HG03571 (cell line): ENCODE measurements at regions not wholly inside any gene's neighbourhood (a gene's known extent, or its start where the extent isn't known, plus 50 kb on each side); places are given as distances from the start of the nearest gene placed in this dataset.
"Not testable (repeated sequence)": the region's sequence is repeated elsewhere in the genome, so short reads cannot be mapped to it uniquely, and the experiment has no call there.

Source experiments
- ATAC-seq: cut with Tn5 transposase; IDR thresholded peaks from one replicate; pipeline ENCODE4 v1.9.1; 2021; ENCODE audit not compliant: unreplicated experiment

DNA sequence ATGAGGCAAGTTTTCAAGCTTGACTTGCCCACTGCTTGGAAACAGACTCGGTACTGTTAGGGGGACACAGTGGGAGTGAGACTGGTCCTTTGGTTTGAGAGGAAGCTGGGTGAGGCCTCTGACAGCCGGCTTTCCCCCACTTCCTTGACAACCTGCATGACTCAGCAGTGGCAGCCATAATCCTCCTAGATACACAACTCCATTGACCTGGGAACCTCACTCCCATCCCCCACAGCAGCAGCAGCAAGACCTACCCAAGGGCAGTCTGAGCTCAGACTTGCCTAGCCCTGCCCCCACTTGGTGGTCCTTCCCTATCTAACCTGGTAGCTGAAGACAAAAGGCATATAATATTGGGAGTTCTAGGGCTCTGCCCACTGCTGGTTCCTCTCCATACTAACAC, 1043.5 kb upstream of the ALCAM start:
- ATAC-seq, result no peak

DNA sequence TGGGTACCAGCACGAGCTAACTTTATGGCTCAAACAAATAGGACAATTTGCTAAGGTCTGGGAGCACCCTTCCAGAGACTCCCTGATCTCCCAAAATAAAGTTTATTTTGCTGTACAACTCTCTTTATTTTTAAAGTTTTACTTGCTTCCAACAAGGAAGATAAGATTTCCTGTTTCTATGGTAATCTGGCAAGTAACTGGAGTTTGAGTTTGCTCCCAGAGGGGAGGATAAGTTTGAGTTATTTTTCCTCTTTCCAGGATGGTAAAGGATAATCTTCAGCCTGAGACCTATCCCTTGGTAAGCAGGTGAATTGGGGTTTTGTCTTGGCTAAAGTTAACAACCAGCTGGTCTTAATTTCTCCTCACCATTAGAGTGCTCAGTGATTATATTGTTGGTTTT, 1019.4 kb upstream of the ALCAM start:
- no peak for ATAC-seq

DNA sequence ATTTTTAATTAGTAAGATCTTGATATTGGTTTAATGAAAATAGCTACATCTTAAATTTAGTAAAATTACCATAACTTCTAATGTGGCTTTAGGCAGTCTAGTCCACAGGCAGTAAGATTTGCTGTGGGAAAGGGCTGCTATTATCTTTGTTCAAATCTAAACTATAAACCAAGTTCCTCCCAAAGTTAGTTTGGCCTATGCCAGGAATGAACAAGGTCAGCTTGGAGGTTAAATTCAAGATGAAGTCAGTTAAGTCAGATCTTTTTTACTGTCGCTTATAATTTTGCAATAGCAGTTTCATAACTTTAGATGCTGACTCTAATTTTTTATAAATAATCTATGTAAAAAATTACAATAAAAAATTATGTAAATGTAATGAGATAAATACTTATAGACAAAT, 1016.9 kb upstream of the ALCAM start:
- ATAC-seq, result no peak

DNA sequence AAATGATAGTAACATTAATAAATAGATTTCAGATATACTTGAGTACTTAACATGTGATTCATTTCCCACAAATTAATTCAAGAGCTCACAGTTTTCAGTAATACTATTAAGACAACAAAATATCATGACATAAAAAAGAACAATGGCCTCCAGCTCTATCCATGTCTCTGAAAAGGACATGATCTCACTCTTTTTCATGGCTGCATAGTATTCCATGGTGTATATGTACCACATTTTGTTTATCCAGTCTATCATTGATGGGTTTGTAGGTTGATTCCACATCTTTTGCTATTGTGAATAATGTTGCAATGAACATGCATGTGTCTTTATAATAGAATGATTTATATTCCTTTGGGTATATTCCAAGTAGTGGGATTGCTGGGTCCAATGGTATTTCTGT, 1012.8 kb upstream of the ALCAM start:
- no peak for ATAC-seq

DNA sequence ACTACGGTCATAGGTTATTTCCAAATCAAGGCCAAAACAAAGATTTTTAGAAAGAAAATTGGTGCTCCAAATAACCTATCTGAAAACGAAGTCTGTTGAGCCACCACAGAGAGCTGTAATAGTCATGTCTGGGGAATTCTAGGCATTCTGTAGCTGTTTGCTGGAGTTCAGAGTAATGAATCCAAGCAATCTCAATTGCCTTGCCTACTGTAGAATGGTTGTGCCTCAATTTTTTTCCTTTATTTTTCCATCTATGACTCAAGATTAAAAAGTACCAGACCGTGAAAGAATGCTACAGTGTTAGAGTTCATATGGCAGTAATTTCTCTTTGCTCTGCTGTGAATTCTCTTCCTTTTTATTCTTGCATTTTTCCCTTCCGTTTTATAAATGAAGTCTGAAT, 1007.2 kb upstream of the ALCAM start:
- no peak for ATAC-seq

DNA sequence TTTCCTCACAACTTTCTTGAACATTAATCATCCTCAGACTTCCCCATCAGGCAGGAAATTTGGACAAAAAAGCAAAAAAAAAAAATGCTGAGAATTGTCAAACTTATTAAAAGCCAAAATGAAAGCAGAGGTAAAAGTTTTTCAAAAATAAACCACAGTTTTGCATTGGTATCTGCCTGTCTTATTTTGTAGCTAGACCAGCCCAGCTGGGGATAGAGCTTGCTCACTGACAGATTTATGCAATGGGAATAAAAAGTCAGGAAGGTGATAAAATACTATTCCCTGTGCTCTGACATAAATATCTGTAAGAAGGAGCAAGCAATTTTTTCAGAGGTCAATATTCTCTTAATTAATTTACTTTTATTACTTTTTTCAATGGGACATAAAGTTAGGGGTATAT, 1006.7 kb upstream of the ALCAM start:
- ATAC-seq, result no peak

DNA sequence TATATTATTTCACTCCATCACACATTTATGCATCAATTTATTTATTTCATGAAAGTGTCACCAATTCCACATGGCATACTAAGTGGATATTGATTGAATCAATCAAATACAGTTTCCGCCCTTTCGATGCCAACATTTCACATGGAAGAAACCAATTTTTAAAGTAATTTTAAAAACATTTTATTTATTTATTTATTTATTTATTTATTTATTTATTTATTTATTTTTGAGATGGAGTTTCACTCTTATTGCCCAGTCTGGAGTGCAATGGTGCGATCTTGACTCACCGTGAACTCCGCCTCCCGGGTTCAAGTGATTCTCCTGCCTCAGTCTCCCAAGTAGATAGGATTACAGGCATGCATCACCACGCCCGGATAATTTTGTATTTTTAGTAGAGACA, 1005.0 kb upstream of the ALCAM start:
- not testable (repeated sequence) for ATAC-seq

DNA sequence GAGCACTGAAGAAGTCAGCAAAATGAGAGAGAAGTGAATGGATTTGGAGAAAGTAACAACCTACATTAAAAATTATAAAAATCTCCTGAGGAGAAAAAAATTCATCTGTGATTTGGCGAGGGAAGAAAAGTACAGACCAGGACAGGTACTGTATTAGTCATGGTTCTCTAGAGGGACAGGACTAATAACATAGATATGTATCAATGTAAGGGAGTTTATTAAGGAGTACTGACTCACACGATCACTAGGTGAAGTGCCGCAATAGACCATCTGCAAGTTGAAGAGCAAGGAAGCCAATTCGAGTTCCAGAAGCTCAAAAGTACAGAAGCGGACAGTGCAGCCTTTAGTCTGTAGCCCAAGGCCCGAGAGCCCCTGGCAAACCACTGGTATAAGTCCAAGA, 1004.4 kb upstream of the ALCAM start:
- ATAC-seq, result no peak

DNA sequence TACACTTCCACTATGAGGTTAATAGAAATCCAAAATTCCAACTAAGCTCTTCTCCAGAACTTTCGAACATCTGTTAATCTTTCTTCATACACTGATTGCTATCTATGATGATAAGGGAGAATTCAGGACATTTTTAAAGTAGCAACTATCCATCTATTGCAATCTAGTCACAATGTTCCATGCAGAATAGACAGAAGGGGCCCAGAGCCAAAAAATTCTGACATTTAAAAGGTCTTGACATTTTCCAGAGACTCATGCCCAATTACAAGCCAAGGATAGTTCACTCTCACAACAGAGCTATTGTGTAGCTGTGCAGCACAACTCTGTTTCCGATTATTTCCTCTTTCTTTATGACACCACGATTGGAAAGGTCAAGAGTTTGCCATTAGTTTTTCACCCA, 999.7 kb upstream of the ALCAM start:
- ATAC-seq, result no peak

DNA sequence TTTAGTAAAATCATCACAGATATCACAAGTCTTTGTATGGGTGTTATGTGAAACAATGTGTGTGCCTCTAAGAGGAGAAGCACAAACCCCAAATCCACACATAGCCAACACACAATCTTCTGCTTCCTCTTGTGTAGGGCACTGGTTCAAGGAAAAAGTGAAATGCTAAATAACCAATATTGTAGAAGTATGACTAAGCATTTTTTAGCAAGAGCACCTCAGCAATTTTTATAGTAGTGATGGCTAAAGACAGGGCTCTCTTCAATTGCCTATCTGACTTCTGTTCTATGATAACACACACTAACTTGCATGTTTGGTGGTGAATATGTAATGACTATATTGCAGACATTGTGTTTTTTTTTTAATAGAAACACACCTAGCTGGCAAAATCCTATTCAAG, 997.9 kb upstream of the ALCAM start:
- no peak for ATAC-seq

DNA sequence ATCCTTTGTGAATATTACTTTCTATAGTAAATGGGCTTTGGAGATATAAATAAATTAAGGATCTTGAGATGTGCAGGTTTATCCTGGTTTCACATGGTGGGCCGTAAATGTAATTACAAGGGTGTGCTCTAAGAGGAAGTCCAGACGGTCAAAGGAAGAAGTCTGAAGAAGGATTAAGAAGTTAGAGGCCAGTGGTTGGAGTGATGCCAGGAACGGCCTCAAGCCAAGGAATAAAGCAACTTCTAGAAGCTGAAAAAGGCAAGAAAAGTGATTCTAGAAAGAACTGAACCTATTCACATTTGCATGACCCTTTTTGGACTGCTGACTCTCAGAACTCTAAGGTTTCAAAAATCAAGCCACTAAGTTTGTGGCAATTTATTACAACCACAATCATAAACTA, 981.3 kb upstream of the ALCAM start:
- ATAC-seq, result no peak

DNA sequence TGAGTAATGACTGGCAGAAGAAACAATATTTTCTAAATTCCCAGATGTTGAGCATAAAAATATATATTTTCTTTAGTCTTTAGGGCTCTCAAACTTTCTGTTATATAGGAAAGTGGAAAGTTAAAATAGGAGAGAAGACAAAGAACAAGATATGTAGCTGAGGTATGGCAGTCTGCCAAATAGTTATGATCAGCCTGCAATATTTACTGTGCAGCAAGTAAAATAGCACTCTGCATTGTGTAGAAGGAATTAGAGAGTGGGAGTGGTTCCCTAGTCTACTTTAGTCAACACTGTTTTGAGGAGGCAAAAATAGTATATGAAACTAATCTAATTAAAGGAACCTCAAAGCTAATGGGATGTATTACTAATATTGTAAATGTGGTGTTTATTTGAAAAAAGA, 978.1 kb upstream of the ALCAM start:
- no peak for ATAC-seq

DNA sequence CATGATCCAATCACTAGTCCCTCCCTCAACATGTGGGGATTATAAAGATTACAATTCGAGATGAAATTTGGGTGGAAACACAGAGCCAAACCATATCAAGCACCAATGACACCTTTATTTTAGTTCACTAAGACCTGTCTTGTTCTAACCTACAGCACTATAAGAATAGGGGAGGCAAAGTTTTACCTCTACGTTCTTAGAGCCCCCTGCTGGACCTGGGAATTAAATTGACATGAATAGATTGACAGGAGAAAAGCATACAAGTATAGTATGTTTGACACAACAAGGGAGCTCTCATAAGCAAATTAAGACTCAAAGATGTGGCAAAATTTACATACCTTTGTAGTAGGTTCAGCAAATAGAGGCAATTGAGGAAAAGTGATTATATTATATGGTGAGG, 974.4 kb upstream of the ALCAM start:
- no peak for ATAC-seq

DNA sequence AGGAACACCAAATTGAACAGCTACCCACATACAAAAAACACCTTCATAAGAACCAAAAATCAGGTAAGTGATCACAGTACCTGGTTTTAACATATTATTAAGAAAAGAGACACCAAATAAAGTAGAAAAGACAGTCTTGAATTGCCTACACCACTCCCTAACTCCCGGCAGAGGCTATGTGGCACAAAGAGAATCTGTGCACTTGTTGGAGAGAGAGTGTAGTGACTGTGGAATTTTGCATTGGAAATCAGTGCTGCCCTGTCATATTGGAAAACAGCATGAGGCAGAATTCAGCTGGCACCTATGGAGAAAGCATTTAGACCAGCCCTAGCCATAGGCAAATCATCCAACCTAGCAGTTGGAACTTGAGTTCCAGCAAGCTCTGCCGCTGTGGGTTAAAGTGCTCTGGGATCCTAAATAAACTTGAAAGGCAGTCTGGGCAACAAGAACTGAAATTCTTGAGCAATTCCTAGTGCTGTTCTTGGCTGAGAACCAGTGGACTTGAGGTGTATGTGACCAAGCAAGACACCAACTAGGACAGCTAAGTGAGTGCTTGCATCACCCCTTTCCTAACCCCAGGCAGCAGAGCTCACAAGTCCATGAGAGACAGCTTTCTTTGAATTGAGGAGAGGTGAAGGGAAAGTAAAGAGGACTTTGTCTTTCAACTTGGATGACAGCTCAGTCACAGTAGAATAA, 969.6 kb upstream of the ALCAM start:
- ATAC-seq, result no peak

DNA sequence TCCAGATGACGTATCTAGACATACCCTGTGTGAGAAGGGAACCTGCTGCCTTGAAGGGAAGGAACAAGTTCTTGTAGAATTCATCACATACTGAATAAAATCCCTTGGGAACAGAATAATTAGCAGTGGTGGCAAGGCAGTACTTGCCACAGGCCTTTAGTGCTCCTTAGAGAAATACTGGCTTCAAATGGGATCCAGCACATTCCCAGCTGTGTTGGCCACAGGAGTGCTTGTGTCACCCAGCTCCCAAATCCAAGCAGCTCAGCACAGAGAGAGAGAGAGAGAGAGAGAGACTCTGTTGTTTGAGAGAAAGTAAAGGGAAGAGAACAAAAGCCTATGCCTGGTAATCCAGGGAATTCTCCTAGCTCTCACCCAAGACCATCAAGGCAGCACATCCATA, 969.0 kb upstream of the ALCAM start:
- ATAC-seq, result no peak

DNA sequence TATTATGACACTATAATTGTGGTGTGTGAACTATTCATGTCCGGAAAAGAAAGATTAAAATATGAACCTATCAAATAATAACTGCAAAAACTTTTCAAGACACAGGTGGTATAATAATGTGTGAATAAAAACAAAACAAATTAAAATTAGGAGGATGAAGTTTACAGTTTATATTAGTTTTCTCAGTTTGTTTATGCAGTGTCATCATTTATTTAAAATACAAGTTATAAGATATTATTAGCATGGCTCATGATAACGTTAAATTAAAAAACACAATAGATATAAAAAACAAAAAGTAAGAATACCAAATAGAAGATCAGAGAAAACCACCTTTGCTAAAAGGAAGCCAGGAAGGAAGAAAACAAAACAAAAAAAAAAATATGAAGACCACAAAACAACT, 963.8 kb upstream of the ALCAM start:
- no peak for ATAC-seq

DNA sequence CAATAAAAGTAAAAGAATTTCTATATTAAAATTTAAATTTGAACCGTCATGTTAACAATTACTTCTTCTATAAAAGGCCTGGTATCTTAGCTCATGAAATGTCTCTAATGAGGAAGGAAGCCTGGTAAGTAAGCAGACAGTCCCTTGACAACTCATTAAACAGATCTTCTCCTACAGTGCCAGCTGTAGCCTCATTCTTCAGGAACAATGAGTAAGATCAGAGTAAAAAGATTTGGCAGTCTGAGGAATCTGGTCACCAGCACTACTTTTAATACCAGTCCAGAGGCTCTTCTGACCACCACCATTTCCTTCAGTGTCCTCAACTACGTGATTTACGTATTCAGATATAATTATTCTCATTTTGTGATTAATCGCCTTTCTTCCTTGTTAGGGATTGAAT, 955.0 kb upstream of the ALCAM start:
- ATAC-seq, result no peak

DNA sequence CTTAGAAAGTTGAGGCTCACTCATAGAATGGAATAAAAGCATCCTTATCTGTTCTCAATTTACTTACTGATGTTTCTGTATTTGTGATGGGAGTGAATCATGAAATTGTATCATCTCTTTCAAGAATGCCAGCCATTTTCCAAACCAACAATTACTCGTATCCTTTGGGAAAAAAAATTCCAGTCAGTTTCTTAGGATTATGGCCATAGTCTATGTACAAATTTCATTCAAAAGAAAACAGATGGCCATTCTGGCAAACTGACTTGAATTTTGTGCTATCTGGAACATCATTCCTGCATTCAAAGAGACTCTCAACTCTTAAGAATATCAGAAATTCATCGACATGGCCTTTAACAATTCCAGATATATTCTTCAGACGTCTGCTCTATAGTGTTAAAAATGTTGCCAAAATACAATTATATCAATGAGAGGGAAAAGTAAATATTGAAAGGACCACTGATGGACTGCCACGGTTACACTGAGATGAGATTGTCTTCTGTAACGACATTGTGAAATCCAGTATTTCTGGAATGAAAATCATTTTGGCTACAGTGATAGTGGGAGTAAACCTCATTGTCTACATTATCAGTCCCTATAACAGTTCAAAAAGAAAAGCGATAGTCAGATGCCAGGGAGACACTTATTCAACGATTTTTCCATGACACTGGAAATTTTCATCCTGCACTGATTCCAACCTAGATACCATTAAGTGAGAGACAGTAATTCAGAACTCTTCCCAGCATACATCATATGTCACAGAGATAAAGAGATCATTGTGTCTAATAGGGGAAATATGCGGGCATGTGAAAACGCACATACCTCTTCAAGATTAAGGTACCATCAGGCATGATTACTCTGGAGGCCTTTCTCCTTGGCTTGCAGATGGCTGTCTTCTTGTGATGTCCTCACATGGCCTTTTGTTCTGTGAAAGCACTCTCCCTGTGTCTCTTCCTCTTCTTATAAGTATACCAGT, 953.8 kb upstream of the ALCAM start:
- no peak for ATAC-seq

DNA sequence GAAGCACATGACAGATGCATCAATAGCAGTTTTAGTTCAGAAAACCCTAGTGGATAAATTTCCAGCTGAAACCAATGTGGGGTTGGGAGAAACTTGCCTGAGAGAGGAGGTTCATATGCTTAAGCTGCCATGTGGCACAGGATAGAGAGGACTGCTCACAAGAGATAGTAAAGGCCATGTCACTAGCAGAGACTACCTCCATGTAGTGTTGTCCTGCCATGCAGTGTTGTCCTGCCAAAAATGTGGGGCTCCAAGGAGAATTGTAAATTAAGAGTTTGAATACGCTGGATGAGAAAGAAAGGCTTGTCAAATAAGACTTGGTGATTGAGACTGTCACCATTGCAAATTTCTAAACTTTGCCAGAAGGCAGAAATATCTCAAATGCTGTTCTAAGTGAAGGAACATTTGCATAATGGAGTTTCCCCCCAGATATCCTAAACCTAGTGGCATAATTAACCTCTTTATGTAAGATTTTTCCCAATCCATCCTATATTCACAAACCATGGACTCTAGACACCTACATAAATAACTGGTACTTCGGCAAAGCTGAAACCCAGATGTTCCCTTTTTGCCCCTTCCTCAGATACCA, 938.3 kb upstream of the ALCAM start:
- ATAC-seq, result no peak

DNA sequence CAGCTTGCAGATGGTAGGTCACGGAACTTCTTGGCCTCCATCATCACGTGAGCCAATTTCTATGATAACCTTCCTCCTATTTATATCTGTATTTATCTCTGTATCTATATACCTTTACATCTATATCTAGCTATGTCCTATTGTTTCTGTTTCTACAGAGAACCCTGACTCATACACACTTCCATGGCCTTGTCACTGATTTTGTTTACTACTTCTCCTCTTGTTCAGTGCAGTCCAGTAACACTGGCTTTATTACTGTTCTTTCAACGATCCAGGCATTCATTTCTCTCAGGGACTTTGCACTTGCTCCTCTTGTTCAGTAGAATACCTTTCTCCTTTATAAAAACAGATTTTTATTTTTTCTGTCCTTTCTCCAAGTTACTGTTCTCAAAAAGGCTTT, 937.0 kb upstream of the ALCAM start:
- no peak for ATAC-seq

DNA sequence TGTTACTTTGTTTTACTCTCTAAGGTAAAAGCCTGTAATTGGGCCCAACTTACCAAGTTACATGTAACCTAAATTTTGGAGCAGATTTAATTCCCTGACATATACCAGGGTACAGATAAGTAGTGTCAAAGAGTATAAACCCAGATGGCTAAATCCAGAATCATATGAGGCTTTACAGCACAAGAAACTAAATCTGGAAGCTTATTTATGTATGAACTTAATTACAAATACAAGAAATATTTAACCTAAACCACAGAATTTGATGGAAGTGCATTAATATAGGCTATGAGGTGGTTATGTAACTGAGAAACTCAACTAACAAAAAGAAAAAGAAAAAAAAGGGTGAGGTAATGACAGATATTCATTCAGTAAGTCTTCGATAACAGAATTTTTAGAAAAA, 930.2 kb upstream of the ALCAM start:
- no peak for ATAC-seq

DNA sequence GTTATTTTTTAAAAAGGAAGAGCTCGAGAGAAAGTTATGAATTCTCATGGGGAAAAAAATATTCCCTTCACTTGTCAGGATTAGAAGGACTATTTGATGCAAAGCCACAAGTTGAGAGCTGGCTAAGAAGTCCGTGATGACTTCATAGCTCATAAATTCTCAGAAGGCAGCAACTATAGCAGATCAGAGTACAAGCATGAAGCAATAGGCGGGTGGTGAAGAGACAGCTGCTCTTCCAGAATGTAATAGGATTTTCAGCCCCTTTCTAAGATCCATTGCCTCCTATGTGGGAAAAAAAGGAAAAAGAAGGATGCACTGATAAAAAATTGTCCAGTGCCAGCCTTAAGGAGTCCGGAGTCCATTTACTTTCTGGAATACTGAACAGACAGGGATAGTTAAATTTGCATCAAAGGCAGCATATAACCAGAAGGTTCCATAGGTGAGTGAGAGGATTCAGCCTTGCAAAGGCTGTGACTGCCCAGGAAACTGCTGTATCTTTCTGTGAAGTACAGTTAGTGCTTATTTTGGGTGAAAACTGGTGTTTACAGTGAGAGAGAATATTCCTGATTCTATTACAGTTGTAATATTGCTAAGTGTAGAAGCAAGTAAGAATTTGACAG, 929.5 kb upstream of the ALCAM start:
- no peak for ATAC-seq
